Uterus (tissue), 3 donors: ENCODE measurements at regions not wholly inside any gene's neighbourhood (a gene's known extent, or its start where the extent isn't known, plus 50 kb on each side); places are given as distances from the start of the nearest gene placed in this dataset.

ENCODE experiments used
- DNase-seq, 2 donors: peaks; one replicate each; pipeline ENCODE4 v3.0.0-alpha.2; 2019 to 2020
- H3K27ac ChIP-seq, 2 donors: fragments of 200-600 bp; sonication (generic); 1 replicate in 1 of 2; 2 replicates in 1 of 2; pipeline ENCODE4 v1.5.1; 2016 to 2018
- H3K27me3 ChIP-seq, 2 donors: fragments of 200-600 bp; sonication (generic); one replicate each; pipeline ENCODE4 v1.5.1; 2018 to 2019; ENCODE audit warnings: control low read depth in 1 of 2
- H3K36me3 ChIP-seq, 2 donors: fragments of 200-600 bp; sonication (generic); one replicate each; pipeline ENCODE4 v1.5.1; 2019; ENCODE audit warnings: control low read depth in 1 of 2
- H3K4me1 ChIP-seq, 2 donors: fragments of 200-600 bp; sonication (generic); one replicate each; pipeline ENCODE4 v1.5.1; 2018 to 2019; ENCODE audit warnings: control low read depth in 1 of 2
- H3K4me3 ChIP-seq, 2 donors: fragments of 200-600 bp; sonication (generic); 1 replicate in 1 of 2; 2 replicates in 1 of 2; pipeline ENCODE4 v1.5.1; 2018 to 2019; ENCODE audit warnings: mild to moderate bottlenecking in 1 of 2
- H3K9me3 ChIP-seq, 2 donors: fragments of 200-600 bp; sonication (generic); one replicate each; pipeline ENCODE4 v1.5.1; 2019; ENCODE audit warnings: control low read depth in 1 of 2
- CTCF ChIP-seq, 4 experiments: fragments of 200-600 bp in 2 of 4; fragments of 450-650 bp in 2 of 4; sonication (generic) in 2 of 4; IDR thresholded peaks; one replicate each; pipeline ENCODE4 v1.5.1; 2016 to 2019; ENCODE audit warnings: antibody characterized with exemption in 4 of 4, mild to moderate bottlenecking in 2 of 4, moderate library complexity in 1 of 4
- POLR2A ChIP-seq, 2 donors: fragments of 450-650 bp; IDR thresholded peaks; one replicate each; pipeline ENCODE4 v1.6.1; 2016; ENCODE audit warnings: antibody characterized with exemption in 2 of 2, mild to moderate bottlenecking in 1 of 2, moderate library complexity in 1 of 2
- intact Hi-C: fragments of 100-400 bp; cut with DNase I; formaldehyde crosslinking; loops from one replicate; pipeline ENCODE4 v1.15.1; 2023; ENCODE audit warnings: low total_unique reads
- donor health status: DM: yes; HTN: yes; CAD: no.

- no peak for DNase-seq
- no peak overlapping the region for H3K4me3 ChIP-seq
- H3K27ac ChIP-seq: no peak overlapping the region
- no peaks in the 10 kb centered on the region for H3K4me1 ChIP-seq
- H3K36me3 ChIP-seq: no peaks in the 10 kb centered on the region
- no peaks in the 10 kb centered on the region for H3K27me3 ChIP-seq
- TF ChIP-seq CTCF (IDR thresholded peaks at IDR 0.05) (no peak), POLR2A (IDR thresholded peaks at IDR 0.05) (no peak)
- H3K9me3 ChIP-seq: no peaks in the 10 kb centered on the region
- intact Hi-C loops: no loop called here
Measured at GRCh38 chr5:23579566-23579965, 72.2 kb downstream of the PRDM9 start.

GRCh38 chr5:23583081-23583480, 75.7 kb downstream of the PRDM9 start:
- no peaks in the 10 kb centered on the region for H3K4me1 ChIP-seq
- no peaks in the 10 kb centered on the region for H3K27me3 ChIP-seq
- intact Hi-C loops: no loop called here
- DNase-seq: no peak
- no peak overlapping the region for H3K4me3 ChIP-seq
- H3K36me3 ChIP-seq: no peaks in the 10 kb centered on the region
- no peak overlapping the region for H3K27ac ChIP-seq
- TF ChIP-seq POLR2A (IDR thresholded peaks at IDR 0.05) (no peak), CTCF (IDR thresholded peaks at IDR 0.05) (no peak)
- no peaks in the 10 kb centered on the region for H3K9me3 ChIP-seq

GRCh38 chr5:23588841-23589326, 81.5 kb downstream of the PRDM9 start:
- Histone ChIP-seq H3K27ac (no peak overlapping the region), H3K27me3 (no peaks in the 10 kb centered on the region), H3K4me1 (no peaks in the 10 kb centered on the region), H3K9me3 (no peaks in the 10 kb centered on the region), H3K4me3 (no peak overlapping the region), H3K36me3 (no peaks in the 10 kb centered on the region)
- TF ChIP-seq POLR2A (IDR thresholded peaks at IDR 0.05) (no peak), CTCF (IDR thresholded peaks at IDR 0.05) (no peak)
- intact Hi-C loops: no loop called here
- DNase-seq: no peak

- Histone ChIP-seq H3K4me3 (no peak overlapping the region), H3K27me3 (peaks cover 0 to 5% of the 10 kb centered on the region in 2 donors), H3K27ac (no peak overlapping the region), H3K4me1 (no peaks in the 10 kb centered on the region), H3K36me3 (no peaks in the 10 kb centered on the region), H3K9me3 (no peaks in the 10 kb centered on the region)
- no peak for TF ChIP-seq CTCF (IDR thresholded peaks at IDR 0.05)
- no peak for DNase-seq
- intact Hi-C loops: no loop called here
Measured at GRCh38 chr5:23591250-23591649, 83.8 kb downstream of the PRDM9 start.

GRCh38 chr5:23606927-23607326, 99.5 kb downstream of the PRDM9 start:
- Histone ChIP-seq H3K9me3 (no peaks in the 10 kb centered on the region), H3K27me3 (no peaks in the 10 kb centered on the region), H3K4me1 (no peaks in the 10 kb centered on the region), H3K4me3 (no peak overlapping the region), H3K27ac (no peak overlapping the region), H3K36me3 (no peaks in the 10 kb centered on the region)
- no peak for DNase-seq
- TF ChIP-seq CTCF (IDR thresholded peaks at IDR 0.05) (no peak), POLR2A (IDR thresholded peaks at IDR 0.05) (no peak)
- intact Hi-C loops: no loop called here
